Osteoblast (primary cell): ENCODE measurements at regions not wholly inside any gene's neighbourhood (a gene's known extent, or its start where the extent isn't known, plus 50 kb on each side); places are given as distances from the start of the nearest gene placed in this dataset.

ENCODE experiments used
- DNase-seq: peaks from one replicate; pipeline ENCODE4 v3.0.0; 2011; ENCODE audit warnings: low spot score, mixed read lengths; ENCODE audit not compliant: insufficient read length; ENCODE audit errors: missing footprints
- H2AFZ ChIP-seq: 2 replicates; pipeline ENCODE4 v1.6.0; 2011; ENCODE audit warnings: mild to moderate bottlenecking, low read length
- H3K27ac ChIP-seq: 2 replicates; pipeline ENCODE4 v1.5.1; 2011; ENCODE audit warnings: mild to moderate bottlenecking, low read depth, low read length, moderate library complexity
- H3K27me3 ChIP-seq: 2 replicates; pipeline ENCODE4 v1.6.0; 2012; ENCODE audit warnings: mild to moderate bottlenecking, control low read depth, inconsistent platforms, low read length, moderate library complexity; ENCODE audit not compliant: insufficient read depth
- H3K36me3 ChIP-seq: 2 replicates; pipeline ENCODE4 v1.5.1; 2011; ENCODE audit warnings: mild to moderate bottlenecking, low read length, control low read depth, moderate library complexity; ENCODE audit not compliant: insufficient read depth
- H3K4me1 ChIP-seq: 2 replicates; pipeline ENCODE4 v1.5.1; 2011; ENCODE audit warnings: mild to moderate bottlenecking, low read length, control low read depth, moderate library complexity; ENCODE audit not compliant: insufficient read depth
- H3K4me2 ChIP-seq: 2 replicates; pipeline ENCODE4 v1.6.0; 2011; ENCODE audit warnings: mild to moderate bottlenecking, low read length; ENCODE audit not compliant: insufficient read depth
- H3K4me3 ChIP-seq: fragments of 200-600 bp; sonication (generic); 3 replicates; pipeline ENCODE4 v1.5.1; 2012; ENCODE audit warnings: mild to moderate bottlenecking, low read length, inconsistent platforms; ENCODE audit not compliant: insufficient read depth
- H3K79me2 ChIP-seq: 2 replicates; pipeline ENCODE4 v1.6.0; 2012; ENCODE audit warnings: mild to moderate bottlenecking, low read length, control low read depth, inconsistent platforms; ENCODE audit not compliant: insufficient read depth
- H3K9me3 ChIP-seq: 2 replicates; pipeline ENCODE4 v1.5.1; 2011; ENCODE audit warnings: low read depth, low read length, control low read depth
- H4K20me1 ChIP-seq: 2 replicates; pipeline ENCODE4 v1.6.0; 2012; ENCODE audit warnings: mild to moderate bottlenecking, low read length, control low read depth; ENCODE audit not compliant: insufficient read depth
- TF ChIP-seq, protein P1 (sequence below): IDR thresholded peaks from 2 replicates; pipeline ENCODE4 v1.5.1; 2011; ENCODE audit warnings: mild to moderate bottlenecking, low read depth, low read length, moderate library complexity; ENCODE audit errors: extremely low read depth

- no peaks in the 10 kb centered on the region for H3K4me1 ChIP-seq
- no peak overlapping the region for H3K27ac ChIP-seq
- TF ChIP-seq, protein P1, sequence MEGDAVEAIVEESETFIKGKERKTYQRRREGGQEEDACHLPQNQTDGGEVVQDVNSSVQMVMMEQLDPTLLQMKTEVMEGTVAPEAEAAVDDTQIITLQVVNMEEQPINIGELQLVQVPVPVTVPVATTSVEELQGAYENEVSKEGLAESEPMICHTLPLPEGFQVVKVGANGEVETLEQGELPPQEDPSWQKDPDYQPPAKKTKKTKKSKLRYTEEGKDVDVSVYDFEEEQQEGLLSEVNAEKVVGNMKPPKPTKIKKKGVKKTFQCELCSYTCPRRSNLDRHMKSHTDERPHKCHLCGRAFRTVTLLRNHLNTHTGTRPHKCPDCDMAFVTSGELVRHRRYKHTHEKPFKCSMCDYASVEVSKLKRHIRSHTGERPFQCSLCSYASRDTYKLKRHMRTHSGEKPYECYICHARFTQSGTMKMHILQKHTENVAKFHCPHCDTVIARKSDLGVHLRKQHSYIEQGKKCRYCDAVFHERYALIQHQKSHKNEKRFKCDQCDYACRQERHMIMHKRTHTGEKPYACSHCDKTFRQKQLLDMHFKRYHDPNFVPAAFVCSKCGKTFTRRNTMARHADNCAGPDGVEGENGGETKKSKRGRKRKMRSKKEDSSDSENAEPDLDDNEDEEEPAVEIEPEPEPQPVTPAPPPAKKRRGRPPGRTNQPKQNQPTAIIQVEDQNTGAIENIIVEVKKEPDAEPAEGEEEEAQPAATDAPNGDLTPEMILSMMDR = no peak
- H3K27me3 ChIP-seq = no peaks in the 10 kb centered on the region
- H4K20me1 ChIP-seq = no peaks in the 10 kb centered on the region
- H2AFZ ChIP-seq = no peak overlapping the region
- DNase-seq = no peak
- no peak overlapping the region for H3K4me3 ChIP-seq
- H3K9me3 ChIP-seq = no peaks in the 10 kb centered on the region
- no peaks in the 10 kb centered on the region for H3K36me3 ChIP-seq
- no peaks in the 10 kb centered on the region for H3K79me2 ChIP-seq
- H3K4me2 ChIP-seq = no peak overlapping the region
These were observed 625.5 kb upstream of the TENM4 start for GRCh38 chr11:80066291-80066690.

GRCh38 chr11:80065086-80065485 lies 624.3 kb upstream of the TENM4 start:
- Histone ChIP-seq H4K20me1 (no peaks in the 10 kb centered on the region), H3K9me3 (no peaks in the 10 kb centered on the region), H3K27me3 (no peaks in the 10 kb centered on the region), H3K36me3 (no peaks in the 10 kb centered on the region), H3K27ac (no peak overlapping the region), H3K4me3 (no peak overlapping the region), H2AFZ (no peak overlapping the region), H3K4me2 (no peak overlapping the region), H3K4me1 (no peaks in the 10 kb centered on the region), H3K79me2 (no peaks in the 10 kb centered on the region)
- TF ChIP-seq, protein P1 = no peak
- no peak for DNase-seq

DNA sequence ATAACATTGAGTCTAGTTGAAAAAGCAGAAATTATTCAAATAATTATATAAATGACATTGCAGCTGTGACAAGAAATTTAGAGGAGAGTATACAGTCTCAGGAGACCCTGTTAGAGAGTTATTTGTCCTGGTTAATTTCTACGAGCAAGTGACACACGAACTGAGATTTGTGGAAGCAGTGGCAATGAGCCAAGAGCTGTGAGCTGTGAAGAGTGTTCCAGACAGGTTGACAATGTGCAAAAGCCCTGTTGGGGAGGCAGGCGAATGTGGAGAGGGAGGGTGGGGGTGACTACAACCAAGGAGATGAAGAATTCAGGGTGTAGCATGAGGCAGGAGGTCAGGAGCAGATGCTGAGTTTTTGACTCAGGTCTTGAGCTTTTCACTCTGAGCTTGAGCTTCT lies 620.2 kb upstream of the TENM4 start:
- Histone ChIP-seq H3K27me3 (no peaks in the 10 kb centered on the region), H3K4me1 (peaks cover 2% of the 10 kb centered on the region), H3K79me2 (no peaks in the 10 kb centered on the region), H3K4me2 (no peak overlapping the region), H3K4me3 (no peak overlapping the region), H3K27ac (no peak overlapping the region), H3K36me3 (no peaks in the 10 kb centered on the region), H4K20me1 (no peaks in the 10 kb centered on the region), H3K9me3 (no peaks in the 10 kb centered on the region), H2AFZ (no peak overlapping the region)
- no peak for DNase-seq
- TF ChIP-seq, protein P1 = no peak

DNA sequence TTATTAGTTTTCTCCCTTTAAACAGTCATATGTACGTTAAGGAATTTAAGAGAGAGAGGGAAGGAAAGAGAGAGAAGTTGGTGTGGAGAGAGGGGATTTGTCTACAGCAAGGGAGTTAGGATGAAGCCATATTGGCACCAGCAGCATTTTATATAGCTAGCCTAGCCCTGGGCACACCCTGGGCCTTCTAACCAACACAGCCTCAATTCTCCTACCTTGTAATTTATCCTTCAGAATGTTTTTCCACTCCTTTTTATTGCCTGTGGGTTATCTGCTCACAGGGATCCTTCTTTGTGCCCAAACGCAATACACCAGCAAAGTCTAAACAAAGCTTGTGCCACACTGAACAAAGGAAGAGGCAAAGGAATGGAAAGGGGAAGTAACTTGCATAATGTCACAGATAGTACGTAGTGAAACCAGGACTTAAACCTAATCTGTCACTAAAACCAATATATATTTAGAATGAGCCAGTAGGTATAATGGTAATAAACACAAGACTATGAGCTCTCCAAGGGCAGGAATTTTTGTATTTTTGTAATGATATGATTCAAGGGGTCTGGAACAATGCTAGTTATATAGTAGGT lies 613.8 kb upstream of the TENM4 start:
- H3K4me3 ChIP-seq = no peak overlapping the region
- no peaks in the 10 kb centered on the region for H3K36me3 ChIP-seq
- H3K9me3 ChIP-seq = no peaks in the 10 kb centered on the region
- no peak overlapping the region for H2AFZ ChIP-seq
- no peak for DNase-seq
- H3K27me3 ChIP-seq = no peaks in the 10 kb centered on the region
- no peaks in the 10 kb centered on the region for H3K79me2 ChIP-seq
- no peaks in the 10 kb centered on the region for H4K20me1 ChIP-seq
- peaks cover 8% of the 10 kb centered on the region for H3K4me1 ChIP-seq
- TF ChIP-seq, protein P1 = no peak
- H3K4me2 ChIP-seq = no peak overlapping the region
- no peak overlapping the region for H3K27ac ChIP-seq
